GM18873 (cell line): ENCODE measurements at regions not wholly inside any gene's neighbourhood (a gene's known extent, or its start where the extent isn't known, plus 50 kb on each side); places are given as distances from the start of the nearest gene placed in this dataset.

Experiments
- ATAC-seq: cut with Tn5 transposase; IDR thresholded peaks from one replicate; pipeline ENCODE4 v1.9.1; 2021; ENCODE audit warnings: mild to moderate bottlenecking, moderate library complexity, moderate number of reproducible peaks; ENCODE audit not compliant: unreplicated experiment, low FRiP score

GRCh38 chr20:7458459-7458858, 481.8 kb downstream of the HAO1 start:
- no peak for ATAC-seq

- ATAC-seq, result no peak
These were observed 481.2 kb downstream of the HAO1 start for GRCh38 chr20:7459083-7459482.

- no peak for ATAC-seq
These were observed 477.0 kb downstream of the HAO1 start for GRCh38 chr20:7463290-7463689.

GRCh38 chr20:7470912-7471311, 469.3 kb downstream of the HAO1 start:
- no peak for ATAC-seq

- no peak for ATAC-seq
These were observed 450.0 kb downstream of the HAO1 start for GRCh38 chr20:7490288-7490687.

- no peak for ATAC-seq
These were observed 448.0 kb downstream of the HAO1 start for GRCh38 chr20:7492257-7492656.

GRCh38 chr20:7493311-7493710, 446.9 kb downstream of the HAO1 start:
- no peak for ATAC-seq

GRCh38 chr20:7496394-7496991, 443.8 kb downstream of the HAO1 start:
- no peak for ATAC-seq

GRCh38 chr20:7497985-7498384, 442.3 kb downstream of the HAO1 start:
- no peak for ATAC-seq

- ATAC-seq, result no peak
These were observed 441.1 kb downstream of the HAO1 start for GRCh38 chr20:7499201-7499600.

- no peak for ATAC-seq
These were observed 440.0 kb downstream of the HAO1 start for GRCh38 chr20:7500231-7500663.

GRCh38 chr20:7503501-7503900, 436.8 kb downstream of the HAO1 start:
- ATAC-seq, result no peak

- peak; percentile 62 for ATAC-seq
These were observed 435.0 kb downstream of the HAO1 start for GRCh38 chr20:7505152-7505834.

GRCh38 chr20:7505835-7506221, 434.4 kb downstream of the HAO1 start:
- ATAC-seq, result no peak

- ATAC-seq, result no peak
These were observed 423.6 kb downstream of the HAO1 start for GRCh38 chr20:7516621-7517111.

- no peak for ATAC-seq
These were observed 419.9 kb downstream of the HAO1 start for GRCh38 chr20:7520361-7520760.

- no peak for ATAC-seq
These were observed 417.0 kb downstream of the HAO1 start for GRCh38 chr20:7523288-7523687.

- no peak for ATAC-seq
These were observed 400.2 kb downstream of the HAO1 start for GRCh38 chr20:7540018-7540417.

GRCh38 chr20:7540923-7541322, 399.3 kb downstream of the HAO1 start:
- no peak for ATAC-seq

GRCh38 chr20:7571101-7571500, 369.2 kb downstream of the HAO1 start:
- ATAC-seq, result no peak

GRCh38 chr20:7571521-7572055, 368.7 kb downstream of the HAO1 start:
- no peak for ATAC-seq

GRCh38 chr20:7579888-7580287, 360.4 kb downstream of the HAO1 start:
- ATAC-seq, result no peak
